ENCODE measurements at regions not wholly inside any gene's neighbourhood (a gene's known extent, or its start where the extent isn't known, plus 50 kb on each side); places are given as distances from the start of the nearest gene placed in this dataset.

DNA sequence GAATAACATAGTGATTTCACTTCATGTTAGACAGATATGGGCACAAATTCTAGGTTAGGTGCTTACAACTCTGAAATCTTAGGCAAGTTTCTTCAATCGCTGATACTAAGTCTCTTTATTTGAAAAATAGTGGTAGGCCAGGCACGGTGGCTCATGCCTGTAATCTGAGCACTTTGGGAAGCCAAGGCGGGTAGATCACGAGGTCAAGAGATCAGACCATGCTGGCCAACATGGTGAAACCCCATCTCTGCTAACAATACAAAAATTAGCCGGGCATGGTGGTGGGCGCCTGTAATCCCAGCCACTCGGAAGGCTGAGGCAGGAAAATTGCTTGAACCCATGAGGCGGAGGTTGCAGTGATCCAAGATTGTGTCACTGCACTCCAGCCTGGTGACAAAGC is 729.4 kb downstream of the METTL15 start:
- intact Hi-C loops (cut with micrococcal nuclease), result no loop called here
- no peak for DNase-seq
- Histone ChIP-seq H3K27ac (replicated peaks) (no peak overlapping the region), H3K9me3 (replicated peaks) (no peaks in the 10 kb centered on the region), H3K4me3 (no peak overlapping the region), H3K36me3 (no peaks in the 10 kb centered on the region), H3K4me1 (no peaks in the 10 kb centered on the region), H3K27me3 (ENCODE audit: low read depth) (no peaks in the 10 kb centered on the region)
- TF ChIP-seq, protein P1, sequence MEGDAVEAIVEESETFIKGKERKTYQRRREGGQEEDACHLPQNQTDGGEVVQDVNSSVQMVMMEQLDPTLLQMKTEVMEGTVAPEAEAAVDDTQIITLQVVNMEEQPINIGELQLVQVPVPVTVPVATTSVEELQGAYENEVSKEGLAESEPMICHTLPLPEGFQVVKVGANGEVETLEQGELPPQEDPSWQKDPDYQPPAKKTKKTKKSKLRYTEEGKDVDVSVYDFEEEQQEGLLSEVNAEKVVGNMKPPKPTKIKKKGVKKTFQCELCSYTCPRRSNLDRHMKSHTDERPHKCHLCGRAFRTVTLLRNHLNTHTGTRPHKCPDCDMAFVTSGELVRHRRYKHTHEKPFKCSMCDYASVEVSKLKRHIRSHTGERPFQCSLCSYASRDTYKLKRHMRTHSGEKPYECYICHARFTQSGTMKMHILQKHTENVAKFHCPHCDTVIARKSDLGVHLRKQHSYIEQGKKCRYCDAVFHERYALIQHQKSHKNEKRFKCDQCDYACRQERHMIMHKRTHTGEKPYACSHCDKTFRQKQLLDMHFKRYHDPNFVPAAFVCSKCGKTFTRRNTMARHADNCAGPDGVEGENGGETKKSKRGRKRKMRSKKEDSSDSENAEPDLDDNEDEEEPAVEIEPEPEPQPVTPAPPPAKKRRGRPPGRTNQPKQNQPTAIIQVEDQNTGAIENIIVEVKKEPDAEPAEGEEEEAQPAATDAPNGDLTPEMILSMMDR (IDR thresholded peaks at IDR 0.05; ENCODE audit: borderline replicate concordance), result no peak

- no peaks in the 10 kb centered on the region for H3K9me3 ChIP-seq (replicated peaks)
- intact Hi-C loops (cut with micrococcal nuclease), result no loop called here
- no peaks in the 10 kb centered on the region for H3K36me3 ChIP-seq
- TF ChIP-seq, protein P1 (IDR thresholded peaks at IDR 0.05; ENCODE audit: borderline replicate concordance), result no peak
- no peak overlapping the region for H3K4me3 ChIP-seq
- no peak overlapping the region for H3K27ac ChIP-seq (replicated peaks)
- no peak for DNase-seq
- no peaks in the 10 kb centered on the region for H3K27me3 ChIP-seq (ENCODE audit: low read depth)
- H3K4me1 ChIP-seq, result no peaks in the 10 kb centered on the region
Observed at GRCh38 chr11:28836285-28837081, 728.3 kb downstream of the METTL15 start.

- no peaks in the 10 kb centered on the region for H3K27me3 ChIP-seq (ENCODE audit: low read depth)
- intact Hi-C loops (cut with micrococcal nuclease), result no loop called here
- TF ChIP-seq, protein P1 (IDR thresholded peaks at IDR 0.05; ENCODE audit: borderline replicate concordance), result no peak
- DNase-seq, result no peak
- H3K4me1 ChIP-seq, result no peaks in the 10 kb centered on the region
- no peak overlapping the region for H3K27ac ChIP-seq (replicated peaks)
- no peak overlapping the region for H3K4me3 ChIP-seq
- no peaks in the 10 kb centered on the region for H3K9me3 ChIP-seq (replicated peaks)
- no peaks in the 10 kb centered on the region for H3K36me3 ChIP-seq
Observed at GRCh38 chr11:28835790-28836189, 727.6 kb downstream of the METTL15 start.

GRCh38 chr11:28835317-28835716 is 727.1 kb downstream of the METTL15 start:
- Histone ChIP-seq H3K9me3 (replicated peaks) (no peaks in the 10 kb centered on the region), H3K4me3 (no peak overlapping the region), H3K27ac (replicated peaks) (no peak overlapping the region), H3K4me1 (no peaks in the 10 kb centered on the region), H3K27me3 (ENCODE audit: low read depth) (no peaks in the 10 kb centered on the region), H3K36me3 (no peaks in the 10 kb centered on the region)
- intact Hi-C loops (cut with micrococcal nuclease), result no loop called here
- no peak for DNase-seq
- TF ChIP-seq, protein P1 (IDR thresholded peaks at IDR 0.05; ENCODE audit: borderline replicate concordance), result no peak

DNA sequence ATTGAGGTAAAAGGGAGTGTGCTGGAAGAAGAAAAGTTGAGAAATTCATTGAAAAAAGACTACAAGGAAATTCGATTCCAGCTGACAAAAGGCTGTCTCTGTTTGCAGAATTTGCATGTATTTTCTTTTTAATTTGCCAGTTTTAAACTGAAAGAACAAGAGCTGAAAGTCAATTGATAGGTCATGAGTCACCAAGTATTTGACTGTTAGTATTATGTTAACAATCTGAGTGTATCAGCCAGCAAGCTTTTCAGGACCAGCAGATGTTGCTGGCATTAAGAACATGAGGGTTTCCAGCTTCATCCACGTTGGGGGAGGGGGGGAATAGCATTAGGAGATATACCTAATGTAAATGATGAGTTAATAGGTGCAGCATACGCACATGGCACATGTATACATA is 726.7 kb downstream of the METTL15 start:
- TF ChIP-seq, protein P1 (IDR thresholded peaks at IDR 0.05; ENCODE audit: borderline replicate concordance), result no peak
- Histone ChIP-seq H3K4me1 (no peaks in the 10 kb centered on the region), H3K4me3 (no peak overlapping the region), H3K9me3 (replicated peaks) (no peaks in the 10 kb centered on the region), H3K27me3 (ENCODE audit: low read depth) (no peaks in the 10 kb centered on the region), H3K36me3 (no peaks in the 10 kb centered on the region), H3K27ac (replicated peaks) (no peak overlapping the region)
- intact Hi-C loops (cut with micrococcal nuclease), result no loop called here
- DNase-seq, result no peak

Data from left ventricle myocardium inferior (tissue), 1 donor.